ENCODE measurements at regions not wholly inside any gene's neighbourhood (a gene's known extent, or its start where the extent isn't known, plus 50 kb on each side); places are given as distances from the start of the nearest gene placed in this dataset.

GRCh38 chr18:55877321-55877720 is 289.3 kb upstream of the TCF4 start:
- no peak for TF ChIP-seq GATA2 (IDR thresholded peaks at IDR 0.05; ENCODE audit: low read depth, low read length)
- no peak for TF ChIP-seq GATA3 (IDR thresholded peaks at IDR 0.05; ENCODE audit: low read depth, low read length)

Measured in SH-SY5Y (cell line).